MCF 10A (cell line): ENCODE measurements at regions not wholly inside any gene's neighbourhood (a gene's known extent, or its start where the extent isn't known, plus 50 kb on each side); places are given as distances from the start of the nearest gene placed in this dataset.
A peak's percentile ranks its signal among the peaks of the same experiment; 100 is the strongest.

ENCODE experiments used
- BruUV-seq: library from RNA; stranded (reverse); fragments of 400-500 nt; replicated peaks from 2 replicates; lab custom pipeline; 2021; lab: Mats Ljungman, UMichigan
- CTCF ChIA-PET: fragments of 300-600 bp; sonication (Branson Sonifier 250); formaldehyde crosslinking; extraction: SDS; loops from one replicate; lab custom pipeline; 2021; ENCODE audit warnings: antibody characterized with exemption, inconsistent platforms; lab: Yijun Ruan, JAX
- POLR2A ChIA-PET: fragments of 300-600, 350-650 bp; sonication (Branson Sonifier 250); formaldehyde crosslinking; extraction: SDS; loops from one replicate; lab custom pipeline; 2020; ENCODE audit warnings: antibody characterized with exemption, inconsistent platforms; lab: Yijun Ruan, JAX
- DNase-seq: peaks from one replicate; pipeline ENCODE4 v3.0.0-alpha.2; 2018; ENCODE audit not compliant: unreplicated experiment
- H3K27ac Mint-ChIP-seq: one replicate; pipeline ENCODE4 v1.8.0; 2022; ENCODE audit warnings: mild to moderate bottlenecking, low read depth, mixed read lengths; ENCODE audit not compliant: unreplicated experiment
- H3K27me3 Mint-ChIP-seq: one replicate; pipeline ENCODE4 v1.8.0; 2022; ENCODE audit warnings: mixed read lengths; ENCODE audit not compliant: insufficient read depth, unreplicated experiment
- H3K36me3 Mint-ChIP-seq: one replicate; pipeline ENCODE4 v1.8.0; 2022; ENCODE audit warnings: mild to moderate bottlenecking, moderate library complexity, mixed read lengths; ENCODE audit not compliant: insufficient read depth, unreplicated experiment
- H3K4me1 Mint-ChIP-seq: one replicate; pipeline ENCODE4 v1.8.0; 2022; ENCODE audit warnings: mixed read lengths; ENCODE audit not compliant: insufficient read depth, unreplicated experiment
- H3K4me3 Mint-ChIP-seq: one replicate; pipeline ENCODE4 v1.8.0; 2022; ENCODE audit warnings: mild to moderate bottlenecking, moderate library complexity, mixed read lengths; ENCODE audit not compliant: unreplicated experiment
- H3K9me3 Mint-ChIP-seq: one replicate; pipeline ENCODE4 v1.8.0; 2022; ENCODE audit warnings: mixed read lengths; ENCODE audit not compliant: unreplicated experiment
- intact Hi-C: fragments of 100-400 bp; cut with micrococcal nuclease; formaldehyde crosslinking; loops from 2 replicates; pipeline ENCODE4 v1.14.1; 2022
- TF ChIP-seq, protein P1 (sequence below): fragments of 200-600 bp; IDR thresholded peaks from one replicate; pipeline ENCODE4 v1.8.0; 2022; ENCODE audit warnings: antibody characterized with exemption, mild to moderate bottlenecking; ENCODE audit not compliant: unreplicated experiment

DNA sequence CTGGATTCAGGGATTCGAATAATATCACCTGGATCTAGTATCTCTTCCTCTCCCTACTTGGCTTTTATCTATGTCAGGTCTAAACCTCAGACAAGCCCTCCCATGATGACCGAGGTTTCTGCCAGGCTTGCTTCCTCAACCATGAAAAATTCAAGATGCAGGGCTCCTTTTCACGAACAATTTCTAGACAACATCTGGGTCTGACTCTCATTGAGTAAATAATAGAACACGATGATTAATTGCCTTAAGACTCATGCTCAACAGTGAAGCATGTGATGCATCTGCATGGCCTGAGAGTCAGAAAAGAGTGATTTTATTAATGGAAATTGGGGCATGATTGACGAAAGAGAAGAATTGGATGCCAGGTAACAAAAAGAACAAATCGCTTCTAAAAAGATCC is 277.2 kb upstream of the ZNF608 start:
- H3K9me3 Mint-ChIP-seq, result no peaks in the 10 kb centered on the region
- CTCF ChIA-PET, result no interaction called here

DNA sequence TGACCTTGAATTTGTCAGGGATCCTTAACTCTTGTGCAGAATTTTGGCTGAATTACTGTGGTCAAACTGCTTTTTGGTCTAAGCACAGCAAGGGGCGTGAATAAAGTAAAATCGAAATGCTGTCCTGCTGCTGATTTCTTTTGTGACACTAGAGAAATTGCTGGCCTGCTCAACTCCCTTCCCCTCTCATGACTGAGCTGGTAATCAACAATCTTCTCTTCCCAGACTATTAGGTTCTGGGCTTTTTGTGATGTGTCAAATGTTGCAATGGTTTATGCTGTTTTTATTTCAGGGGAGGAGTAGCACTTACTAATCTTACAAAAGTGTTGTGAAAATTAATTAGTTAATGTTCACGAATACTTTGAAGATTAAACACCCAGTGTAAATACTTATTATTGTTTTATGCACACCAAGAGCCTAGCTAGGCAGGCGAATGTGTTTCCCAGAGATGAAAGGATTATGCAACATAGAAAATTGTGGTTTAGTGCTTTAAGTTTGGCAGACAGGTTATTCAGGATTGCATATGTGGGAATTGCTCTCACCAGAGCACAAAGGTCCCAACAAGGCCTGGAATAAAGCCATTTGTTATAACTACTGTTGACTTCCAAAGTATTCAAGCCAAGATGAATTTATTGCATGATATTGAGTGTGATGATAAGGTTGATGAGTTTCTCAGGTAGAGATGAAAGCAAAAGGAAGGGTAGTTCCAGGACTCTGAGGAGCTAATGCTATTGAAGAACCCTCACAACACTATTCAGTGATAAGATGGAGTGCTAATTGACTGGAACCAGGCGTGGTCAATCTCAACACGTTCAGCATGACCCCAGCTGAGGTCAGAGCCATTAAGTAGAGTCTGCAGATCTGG is 280.7 kb upstream of the ZNF608 start:
- Mint-ChIP-seq H3K27ac (no peak overlapping the region), H3K4me3 (no peak overlapping the region), H3K27me3 (no peaks in the 10 kb centered on the region), H3K4me1 (peaks cover 18% of the 10 kb centered on the region), H3K36me3 (peaks cover 5% of the 10 kb centered on the region), H3K9me3 (no peaks in the 10 kb centered on the region)
- POLR2A ChIA-PET, result interaction anchor here (0.5 to 2.0 kb wide), 15 partner anchors 14 to 724 kb away, joined by 3 to 7 read pairs (median 4); no protein-coding TSS in a partner anchor
- intact Hi-C loops, result no loop called here
- BruUV-seq, result no TSS peak
- peak; percentile 89 for DNase-seq
- CTCF ChIA-PET, result interaction anchor here (0.6 to 0.9 kb wide), 2 partner anchors 12 to 16 kb away, joined by 3 read pairs; no protein-coding TSS in a partner anchor
- TF ChIP-seq, protein P1, sequence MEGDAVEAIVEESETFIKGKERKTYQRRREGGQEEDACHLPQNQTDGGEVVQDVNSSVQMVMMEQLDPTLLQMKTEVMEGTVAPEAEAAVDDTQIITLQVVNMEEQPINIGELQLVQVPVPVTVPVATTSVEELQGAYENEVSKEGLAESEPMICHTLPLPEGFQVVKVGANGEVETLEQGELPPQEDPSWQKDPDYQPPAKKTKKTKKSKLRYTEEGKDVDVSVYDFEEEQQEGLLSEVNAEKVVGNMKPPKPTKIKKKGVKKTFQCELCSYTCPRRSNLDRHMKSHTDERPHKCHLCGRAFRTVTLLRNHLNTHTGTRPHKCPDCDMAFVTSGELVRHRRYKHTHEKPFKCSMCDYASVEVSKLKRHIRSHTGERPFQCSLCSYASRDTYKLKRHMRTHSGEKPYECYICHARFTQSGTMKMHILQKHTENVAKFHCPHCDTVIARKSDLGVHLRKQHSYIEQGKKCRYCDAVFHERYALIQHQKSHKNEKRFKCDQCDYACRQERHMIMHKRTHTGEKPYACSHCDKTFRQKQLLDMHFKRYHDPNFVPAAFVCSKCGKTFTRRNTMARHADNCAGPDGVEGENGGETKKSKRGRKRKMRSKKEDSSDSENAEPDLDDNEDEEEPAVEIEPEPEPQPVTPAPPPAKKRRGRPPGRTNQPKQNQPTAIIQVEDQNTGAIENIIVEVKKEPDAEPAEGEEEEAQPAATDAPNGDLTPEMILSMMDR, result no peak

More for the DNA sequence above, 277.2 kb upstream of the ZNF608 start:
- no peak overlapping the region for H3K4me3 Mint-ChIP-seq
- intact Hi-C loops, result no loop called here
- no peaks in the 10 kb centered on the region for H3K27me3 Mint-ChIP-seq
- POLR2A ChIA-PET, result interaction anchor here (0.8 kb wide), 1 partner anchor 10 kb away, joined by 3 read pairs; no protein-coding TSS in a partner anchor
- peaks cover 5% of the 10 kb centered on the region for H3K36me3 Mint-ChIP-seq
- TF ChIP-seq, protein P1, result no peak
- H3K27ac Mint-ChIP-seq, result no peak overlapping the region
- BruUV-seq, result no TSS peak
- peak; percentile 16 for DNase-seq
- peaks cover 18% of the 10 kb centered on the region for H3K4me1 Mint-ChIP-seq

DNA sequence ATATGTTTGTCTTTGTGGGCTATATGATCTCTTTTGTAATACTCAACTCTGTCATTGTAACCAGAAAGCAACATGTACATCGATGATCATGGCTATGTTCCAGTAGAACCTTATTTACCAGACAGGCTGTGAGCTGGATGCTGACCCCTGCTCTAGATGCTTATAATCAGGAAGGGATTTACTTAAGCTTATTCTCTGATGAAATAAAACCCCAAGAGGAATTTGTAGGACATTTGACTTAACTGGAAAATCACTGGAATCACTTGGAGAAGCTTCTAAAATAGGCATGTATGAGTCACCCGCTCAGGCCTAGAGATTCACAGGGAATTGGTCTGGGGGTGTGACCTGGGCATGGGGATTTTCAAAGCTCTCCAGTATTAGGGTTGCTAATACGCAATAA is 285.8 kb upstream of the ZNF608 start:
- H3K9me3 Mint-ChIP-seq, result no peaks in the 10 kb centered on the region
- no peak overlapping the region for H3K4me3 Mint-ChIP-seq
- BruUV-seq, result no TSS peak
- H3K36me3 Mint-ChIP-seq, result peaks cover 2% of the 10 kb centered on the region
- TF ChIP-seq, protein P1, result no peak
- DNase-seq, result peak; percentile 52
- H3K4me1 Mint-ChIP-seq, result peaks cover 4% of the 10 kb centered on the region
- ChIA-PET CTCF (interaction anchor here (0.6 kb wide), 2 partner anchors 504 to 527 kb away, joined by 3 to 5 read pairs; no protein-coding TSS in a partner anchor), POLR2A (interaction anchor here (0.7 to 0.8 kb wide), 4 partner anchors 10 to 148 kb away, joined by 3 read pairs; no protein-coding TSS in a partner anchor)
- no peaks in the 10 kb centered on the region for H3K27me3 Mint-ChIP-seq
- intact Hi-C loops, result no loop called here
- H3K27ac Mint-ChIP-seq, result no peak overlapping the region

DNA sequence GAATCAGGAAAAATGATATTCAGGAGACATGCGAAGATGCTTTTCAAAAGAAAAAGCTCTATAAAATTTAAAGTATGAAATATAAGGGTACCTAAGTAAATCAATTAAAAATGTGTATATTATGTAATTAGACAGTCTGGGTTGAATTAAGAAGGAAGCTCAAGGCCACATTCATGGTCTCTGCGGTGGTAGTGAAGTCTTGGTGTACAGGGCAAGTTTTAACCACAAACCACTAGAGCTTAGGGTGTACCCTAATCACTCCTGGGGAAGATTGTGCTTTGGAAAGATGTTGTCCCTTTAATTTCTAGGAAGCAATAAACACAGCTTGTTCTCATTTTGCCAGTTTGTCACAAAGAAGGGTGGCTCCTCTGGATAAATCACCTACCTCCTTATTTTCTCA is 287.2 kb upstream of the ZNF608 start:
- intact Hi-C loops, result no loop called here
- H3K4me1 Mint-ChIP-seq, result no peaks in the 10 kb centered on the region

More for the DNA sequence above, 287.2 kb upstream of the ZNF608 start:
- no peak overlapping the region for H3K4me3 Mint-ChIP-seq
- H3K9me3 Mint-ChIP-seq, result no peaks in the 10 kb centered on the region
- no peaks in the 10 kb centered on the region for H3K27me3 Mint-ChIP-seq
- no TSS peak for BruUV-seq
- TF ChIP-seq, protein P1, result no peak
- no peak for DNase-seq
- no peak overlapping the region for H3K27ac Mint-ChIP-seq
- ChIA-PET CTCF (interaction anchor here (0.5 to 0.9 kb wide), 4 partner anchors 9 to 1237 kb away, joined by 3 to 4 read pairs (median 4); no protein-coding TSS in a partner anchor), POLR2A (interaction anchor here (0.6 to 0.9 kb wide), 4 partner anchors 10 to 284 kb away, joined by 3 to 5 read pairs (median 3); no protein-coding TSS in a partner anchor)
- no peaks in the 10 kb centered on the region for H3K36me3 Mint-ChIP-seq
